GM21390 (cell line): ENCODE measurements at regions not wholly inside any gene's neighbourhood (a gene's known extent, or its start where the extent isn't known, plus 50 kb on each side); places are given as distances from the start of the nearest gene placed in this dataset.
"Not testable (repeated sequence)": the region's sequence is repeated elsewhere in the genome, so short reads cannot be mapped to it uniquely, and the experiment has no call there.

Experiments
- ATAC-seq: cut with Tn5 transposase; IDR thresholded peaks from one replicate; pipeline ENCODE4 v1.9.1; 2021; ENCODE audit not compliant: unreplicated experiment

- no peak for ATAC-seq
Observed at GRCh38 chr4:63106600-63106999, 1302.7 kb downstream of the TECRL start.

GRCh38 chr4:63105839-63106238 is 1303.4 kb downstream of the TECRL start:
- no peak for ATAC-seq

GRCh38 chr4:63090641-63091040 is 1318.6 kb downstream of the TECRL start:
- no peak for ATAC-seq

GRCh38 chr4:63085091-63085490 is 1324.2 kb downstream of the TECRL start:
- no peak for ATAC-seq

- no peak for ATAC-seq
Observed at GRCh38 chr4:63080934-63081333, 1328.3 kb downstream of the TECRL start.

- ATAC-seq: no peak
Observed at GRCh38 chr4:63063760-63064159, 1345.5 kb downstream of the TECRL start.

GRCh38 chr4:63062891-63063290 is 1346.4 kb downstream of the TECRL start:
- ATAC-seq: not testable (repeated sequence)

- no peak for ATAC-seq
Observed at GRCh38 chr4:63049726-63050125, 1359.5 kb downstream of the TECRL start.

- no peak for ATAC-seq
Observed at GRCh38 chr4:63049278-63049677, 1360.0 kb downstream of the TECRL start.

GRCh38 chr4:63036159-63036866 is 1372.9 kb downstream of the TECRL start:
- ATAC-seq: no peak

- no peak for ATAC-seq
Observed at GRCh38 chr4:63029380-63029779, 1379.9 kb downstream of the TECRL start.

- ATAC-seq: no peak
Observed at GRCh38 chr4:63020661-63021060, 1388.6 kb downstream of the TECRL start.

GRCh38 chr4:63017300-63017699 is 1392.0 kb downstream of the TECRL start:
- no peak for ATAC-seq

GRCh38 chr4:62970846-62971245 is 1438.4 kb downstream of the TECRL start:
- ATAC-seq: no peak

- no peak for ATAC-seq
Observed at GRCh38 chr4:62960415-62960814, 1448.8 kb downstream of the TECRL start.

- no peak for ATAC-seq
Observed at GRCh38 chr4:62953752-62954151, 1455.5 kb downstream of the TECRL start.

- no peak for ATAC-seq
Observed at GRCh38 chr4:62952366-62952765, 1456.9 kb downstream of the TECRL start.

- no peak for ATAC-seq
Observed at GRCh38 chr4:62948108-62948507, 1461.1 kb downstream of the TECRL start.

GRCh38 chr4:62940229-62940628 is 1469.0 kb downstream of the TECRL start:
- ATAC-seq: no peak

GRCh38 chr4:62930884-62931283 is 1478.4 kb downstream of the TECRL start:
- ATAC-seq: no peak

- no peak for ATAC-seq
Observed at GRCh38 chr4:62928483-62928882, 1480.8 kb downstream of the TECRL start.

- ATAC-seq: no peak
Observed at GRCh38 chr4:62927574-62927973, 1481.7 kb downstream of the TECRL start.

- no peak for ATAC-seq
Observed at GRCh38 chr4:62923783-62924182, 1485.5 kb downstream of the TECRL start.
